ENCODE measurements at regions not wholly inside any gene's neighbourhood (a gene's known extent, or its start where the extent isn't known, plus 50 kb on each side); places are given as distances from the start of the nearest gene placed in this dataset.

GRCh38 chr1:238980053-238980452 is 406.3 kb upstream of the CHRM3 start:
- Histone ChIP-seq H3K27me3 (ENCODE audit: control insufficient read depth in 2 of 2, insufficient read depth in 2 of 2, low read length in 2 of 2) (no peaks in the 10 kb centered on the region), H2AFZ (ENCODE audit: low read depth, low read length) (no peak overlapping the region), H3K9me1 (ENCODE audit: control insufficient read depth, insufficient read depth, low read length) (no peaks in the 10 kb centered on the region), H4K20me1 (replicated peaks; ENCODE audit: control insufficient read depth, insufficient read depth, low read length) (no peaks in the 10 kb centered on the region), H3K4me2 (ENCODE audit: insufficient read depth, low read length) (no peak overlapping the region), H3K9ac (ENCODE audit: insufficient read depth in 1 of 2, low read depth in 2 of 2, low read length in 2 of 2) (no peak overlapping the region), H3K4me3 (no peak overlapping the region), H3K27ac (ENCODE audit: extremely low read depth, low read depth, low read length) (no peak overlapping the region), H3K9me3 (replicated peaks; ENCODE audit: control insufficient read depth, insufficient read depth, low read depth, low read length) (no peaks in the 10 kb centered on the region; the same call in 1 of the 2 replicates), H3K79me2 (ENCODE audit: control insufficient read depth, insufficient read depth, low read length) (no peaks in the 10 kb centered on the region), H3K4me1 (replicated peaks in 1 of 2; ENCODE audit: control insufficient read depth in 2 of 2, insufficient read depth in 2 of 2, low read length in 2 of 2) (no peaks in the 10 kb centered on the region), H3K36me3 (ENCODE audit: control insufficient read depth, insufficient read depth, low read length) (no peaks in the 10 kb centered on the region)
- no TSS peak for BruUV-seq (replicated peaks)
- TF ChIP-seq RBM34 (IDR thresholded peaks at IDR 0.05; ENCODE audit: borderline replicate concordance, insufficient read depth, low read length) = no peak
- no peak for TF ChIP-seq HNRNPL (IDR thresholded peaks at IDR 0.05; ENCODE audit: low read depth, low read length)
- no peak for TF ChIP-seq ZNF695 (CRISPR knock-in tag; IDR thresholded peaks at IDR 0.05)
- TF ChIP-seq TSC22D4 (tag; IDR thresholded peaks at IDR 0.05) = no peak
- TF ChIP-seq HNRNPLL (IDR thresholded peaks at IDR 0.05; ENCODE audit: low read depth, low read length, poor library complexity, severe bottlenecking) = no peak
- TF ChIP-seq ZFP30 (CRISPR knock-in tag; IDR thresholded peaks at IDR 0.05; ENCODE audit: borderline replicate concordance) = no peak
- no peak for TF ChIP-seq XRCC4 (IDR thresholded peaks at IDR 0.05; ENCODE audit: extremely low read depth, insufficient read depth, insufficient read length)
- TF ChIP-seq ATF6 (CRISPR knock-in tag; IDR thresholded peaks at IDR 0.05) = no peak
- TF ChIP-seq POLR3A (IDR thresholded peaks at IDR 0.05; ENCODE audit: borderline replicate concordance, extremely low read depth, insufficient read depth, insufficient read length) = no peak
- TF ChIP-seq ZBTB17 (CRISPR knock-in tag; IDR thresholded peaks at IDR 0.05) = no peak
- no peak for TF ChIP-seq FOXM1 (IDR thresholded peaks at IDR 0.05; ENCODE audit: low read depth)
- TF ChIP-seq FOXM1 (CRISPR knock-in tag; IDR thresholded peaks at IDR 0.05; ENCODE audit: low read depth) = no peak
- no peak for TF ChIP-seq TEAD2 (tag; IDR thresholded peaks at IDR 0.05)
- TF ChIP-seq SP1 (CRISPR knock-in tag; IDR thresholded peaks at IDR 0.05) = no peak
- no peak for TF ChIP-seq ZKSCAN3 (CRISPR knock-in tag; IDR thresholded peaks at IDR 0.05)
- TF ChIP-seq, protein P1, sequence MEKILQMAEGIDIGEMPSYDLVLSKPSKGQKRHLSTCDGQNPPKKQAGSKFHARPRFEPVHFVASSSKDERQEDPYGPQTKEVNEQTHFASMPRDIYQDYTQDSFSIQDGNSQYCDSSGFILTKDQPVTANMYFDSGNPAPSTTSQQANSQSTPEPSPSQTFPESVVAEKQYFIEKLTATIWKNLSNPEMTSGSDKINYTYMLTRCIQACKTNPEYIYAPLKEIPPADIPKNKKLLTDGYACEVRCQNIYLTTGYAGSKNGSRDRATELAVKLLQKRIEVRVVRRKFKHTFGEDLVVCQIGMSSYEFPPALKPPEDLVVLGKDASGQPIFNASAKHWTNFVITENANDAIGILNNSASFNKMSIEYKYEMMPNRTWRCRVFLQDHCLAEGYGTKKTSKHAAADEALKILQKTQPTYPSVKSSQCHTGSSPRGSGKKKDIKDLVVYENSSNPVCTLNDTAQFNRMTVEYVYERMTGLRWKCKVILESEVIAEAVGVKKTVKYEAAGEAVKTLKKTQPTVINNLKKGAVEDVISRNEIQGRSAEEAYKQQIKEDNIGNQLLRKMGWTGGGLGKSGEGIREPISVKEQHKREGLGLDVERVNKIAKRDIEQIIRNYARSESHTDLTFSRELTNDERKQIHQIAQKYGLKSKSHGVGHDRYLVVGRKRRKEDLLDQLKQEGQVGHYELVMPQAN (IDR thresholded peaks at IDR 0.05; ENCODE audit: borderline replicate concordance) = no peak
- no peak for TF ChIP-seq EWSR1 (IDR thresholded peaks at IDR 0.05; ENCODE audit: borderline replicate concordance, low read depth, partially characterized antibody)
- TF ChIP-seq PYGO2 (tag; IDR thresholded peaks at IDR 0.05) = no peak
- TF ChIP-seq DIDO1 (tag; IDR thresholded peaks at IDR 0.05; ENCODE audit: low read depth) = no peak
- TF ChIP-seq ZNF699 (CRISPR knock-in tag; IDR thresholded peaks at IDR 0.05; ENCODE audit: insufficient replicate concordance) = no peak
- no peak for TF ChIP-seq ZNF311 (CRISPR knock-in tag; IDR thresholded peaks at IDR 0.05)
- CTCF ChIA-PET (ENCODE audit: low intra/inter-chr PET ratio) = no interaction called here
- ATAC-seq (no peak), DNase-seq (ENCODE audit: extremely low read depth in 1 of 4, low spot score in 3 of 4) (no peak), FAIRE-seq (no peak)
- intact Hi-C loops (cut with micrococcal nuclease) = no loop called here
- POLR2A ChIA-PET = interaction anchor here (0.6 kb wide), 1 partner anchor 31 kb away, joined by 3 read pairs; no protein-coding TSS in a partner anchor
- in situ Hi-C loops (cut with MboI) = no loop called here
- 0% methylated on average over 2 of the region's 2 CpGs for WGBS (ENCODE audit: insufficient coverage, low coverage, missing lambda C conversion rate)

Data from K562 (cell line).